HG03103 (cell line): ENCODE measurements at regions not wholly inside any gene's neighbourhood (a gene's known extent, or its start where the extent isn't known, plus 50 kb on each side); places are given as distances from the start of the nearest gene placed in this dataset.
"Not testable (repeated sequence)": the region's sequence is repeated elsewhere in the genome, so short reads cannot be mapped to it uniquely, and the experiment has no call there.

Experiments
- ATAC-seq: cut with Tn5 transposase; IDR thresholded peaks from one replicate; pipeline ENCODE4 v1.9.1; 2021; ENCODE audit warnings: low read depth; ENCODE audit not compliant: unreplicated experiment

- no peak for ATAC-seq
These were observed 131.9 kb downstream of the NPR3 start for GRCh38 chr5:32842813-32843530.

GRCh38 chr5:32843531-32843895, 132.4 kb downstream of the NPR3 start:
- ATAC-seq, result no peak

GRCh38 chr5:32845171-32845570, 134.1 kb downstream of the NPR3 start:
- no peak for ATAC-seq

GRCh38 chr5:32848120-32848519, 137.0 kb downstream of the NPR3 start:
- ATAC-seq, result no peak

DNA sequence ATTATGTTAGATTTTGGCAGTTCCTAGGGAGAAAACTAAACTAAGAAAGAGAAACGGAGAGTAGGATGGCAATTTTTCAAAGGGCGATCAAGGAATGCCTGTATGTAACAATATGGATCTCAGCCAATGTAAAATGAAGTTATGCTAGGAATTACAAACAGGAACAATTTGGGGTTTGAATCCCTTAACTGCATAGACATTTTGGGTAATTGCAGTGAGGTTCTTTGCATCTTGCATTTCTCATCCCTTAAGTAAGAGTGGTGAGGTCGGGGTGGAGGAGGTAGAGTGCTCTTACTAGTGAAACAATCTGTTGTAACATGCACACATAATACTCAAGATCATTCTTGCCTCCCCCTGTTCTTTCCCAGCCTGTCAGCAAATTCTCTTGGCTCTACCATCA, 137.6 kb downstream of the NPR3 start:
- no peak for ATAC-seq

GRCh38 chr5:32850817-32851496, 139.8 kb downstream of the NPR3 start:
- no peak for ATAC-seq

DNA sequence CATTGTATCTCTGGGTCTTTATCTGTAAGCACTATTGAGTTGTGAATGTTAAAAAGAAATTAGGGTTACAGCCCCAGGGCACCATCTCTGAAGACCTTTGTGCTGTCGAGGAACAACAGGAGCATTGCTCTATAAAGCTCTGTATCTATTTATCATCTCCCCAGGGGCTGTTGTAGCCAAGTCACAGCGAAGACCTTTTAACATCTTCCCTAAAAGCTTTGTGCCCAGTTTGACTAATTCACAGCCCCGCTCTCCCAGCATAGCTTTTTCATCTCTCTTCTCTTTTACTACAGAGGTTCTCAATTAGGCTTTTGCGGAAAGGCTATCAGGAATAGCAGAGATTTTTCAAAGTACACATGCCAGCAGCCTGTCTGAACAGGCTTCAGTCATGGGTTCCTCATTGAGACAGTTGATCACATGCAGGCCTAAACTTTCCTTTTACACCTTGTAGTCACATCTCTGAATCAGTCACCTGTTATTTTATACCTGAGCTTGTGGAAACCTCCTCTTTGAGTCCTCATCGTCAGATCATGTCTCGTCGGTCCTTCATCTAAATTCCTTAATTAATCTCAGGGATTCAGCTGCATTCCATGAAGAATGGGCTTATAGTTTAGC, 140.5 kb downstream of the NPR3 start:
- ATAC-seq, result no peak

DNA sequence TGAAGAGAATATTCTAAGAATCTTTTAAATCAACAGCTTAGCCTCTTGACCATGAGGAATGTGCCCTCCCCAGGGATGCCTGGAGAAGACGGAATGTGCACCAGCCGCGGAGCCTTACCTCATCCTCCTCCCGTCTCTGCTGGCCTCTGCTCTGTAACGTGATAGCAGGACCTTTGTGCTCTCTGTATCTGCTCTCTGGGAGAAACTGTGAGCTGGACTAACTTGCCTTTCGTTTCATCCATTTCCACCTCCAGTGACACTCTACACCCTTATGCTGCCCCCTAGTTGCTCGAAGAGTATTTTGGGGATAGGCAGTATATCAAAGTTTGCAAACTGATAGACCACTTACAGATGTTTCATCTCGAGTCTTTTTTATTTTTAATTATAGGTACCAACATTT, 141.4 kb downstream of the NPR3 start:
- no peak for ATAC-seq

GRCh38 chr5:32852976-32853375, 141.9 kb downstream of the NPR3 start:
- ATAC-seq, result no peak

DNA sequence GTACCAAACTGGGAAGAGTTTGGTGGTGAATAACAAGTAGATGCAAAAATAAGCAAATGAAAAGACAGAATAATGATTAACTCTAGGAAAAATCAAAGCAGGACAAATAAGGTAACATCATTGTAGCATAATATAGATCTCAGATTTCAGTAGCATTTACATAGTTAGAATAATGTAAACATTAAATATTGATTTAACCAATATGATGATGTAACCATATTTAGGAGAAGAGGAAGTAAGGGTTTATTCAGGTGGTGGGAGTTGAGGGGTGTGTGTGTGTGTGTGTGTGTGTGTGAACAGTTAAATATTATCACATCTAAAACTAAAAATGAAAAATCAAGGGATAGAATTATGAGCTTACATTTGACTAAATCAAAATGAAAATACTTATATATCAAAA, 143.4 kb downstream of the NPR3 start:
- no peak for ATAC-seq

DNA sequence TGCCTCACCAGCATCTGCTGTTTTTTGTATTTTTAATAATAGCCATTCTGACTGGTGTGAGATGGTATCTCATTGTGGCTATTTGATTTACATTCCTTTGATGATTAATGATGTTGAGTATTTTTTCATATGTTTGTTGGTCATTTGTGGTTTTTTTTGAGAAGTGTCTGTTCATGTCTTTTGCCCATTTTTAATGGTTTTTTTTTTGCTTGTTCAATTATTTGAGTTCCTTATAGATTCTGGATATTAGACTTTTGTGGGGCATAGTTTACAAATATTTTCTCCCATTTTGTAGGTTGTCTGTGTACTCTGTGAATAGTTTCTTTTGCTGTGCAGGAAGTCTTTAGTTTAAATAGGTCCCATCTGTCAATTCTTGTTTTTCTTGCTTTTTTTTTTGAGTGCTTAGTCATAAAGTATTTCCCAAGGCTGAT, 148.1 kb downstream of the NPR3 start:
- ATAC-seq, result no peak

GRCh38 chr5:32865475-32865874, 154.4 kb downstream of the NPR3 start:
- ATAC-seq, result no peak

DNA sequence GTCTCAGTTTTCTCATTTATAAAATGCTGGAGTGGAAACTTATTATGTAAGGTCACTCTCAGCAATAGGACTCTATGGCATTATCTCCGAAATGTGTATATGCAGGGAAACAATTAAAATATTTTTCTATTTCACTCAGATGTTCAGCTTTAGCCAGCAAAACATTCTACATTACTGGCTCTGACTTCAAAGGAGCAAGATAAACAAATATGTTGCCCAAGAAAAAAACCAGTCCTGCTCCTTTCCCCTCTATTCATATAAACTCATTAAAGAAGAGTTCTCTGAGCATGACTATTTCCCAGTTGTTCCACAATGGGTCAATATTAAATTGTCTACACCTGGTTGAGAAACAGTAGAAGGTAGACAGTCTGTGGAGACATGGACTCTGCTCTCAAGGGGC, 155.0 kb downstream of the NPR3 start:
- ATAC-seq, result no peak

GRCh38 chr5:32869216-32869615, 158.1 kb downstream of the NPR3 start:
- ATAC-seq, result no peak

DNA sequence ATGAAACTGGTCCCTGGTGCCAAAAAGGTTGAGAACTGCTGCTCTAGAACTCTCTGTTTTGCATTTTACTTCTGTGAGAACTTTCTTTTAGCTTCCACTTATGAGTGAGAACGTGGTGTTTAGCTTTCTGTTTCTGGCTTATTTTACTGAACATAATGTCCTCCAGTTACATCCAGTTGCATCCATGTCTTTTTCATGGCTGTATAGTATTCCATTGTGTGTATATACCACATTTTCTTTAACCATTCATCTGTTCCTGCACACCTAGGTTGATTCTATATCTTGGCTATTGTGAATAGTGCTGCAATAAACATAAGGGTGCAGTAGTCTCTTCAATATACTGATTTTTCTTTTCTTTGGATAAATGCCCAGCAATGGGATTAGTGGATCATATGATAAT, 165.7 kb downstream of the NPR3 start:
- ATAC-seq, result no peak

DNA sequence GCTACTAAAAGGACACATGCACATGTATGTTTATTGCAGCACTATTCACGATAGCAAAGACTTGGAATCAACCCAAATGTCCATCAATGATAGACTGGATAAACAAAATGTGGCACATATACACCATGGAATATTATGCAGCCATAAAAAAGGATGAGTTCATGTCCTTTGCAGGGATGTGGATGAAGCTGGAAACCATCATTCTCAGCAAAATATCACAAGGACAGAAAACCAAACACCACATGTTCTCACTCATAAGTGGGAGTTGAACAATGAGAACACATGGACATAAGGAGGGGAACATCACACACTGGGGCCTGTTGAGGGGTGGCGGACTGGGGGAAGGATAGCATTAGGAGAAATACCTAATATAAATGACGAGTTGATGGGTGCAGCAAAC, 168.2 kb downstream of the NPR3 start:
- ATAC-seq, result not testable (repeated sequence)

GRCh38 chr5:32880796-32881195, 169.7 kb downstream of the NPR3 start:
- no peak for ATAC-seq

GRCh38 chr5:32887390-32887789, 176.3 kb downstream of the NPR3 start:
- ATAC-seq, result no peak

DNA sequence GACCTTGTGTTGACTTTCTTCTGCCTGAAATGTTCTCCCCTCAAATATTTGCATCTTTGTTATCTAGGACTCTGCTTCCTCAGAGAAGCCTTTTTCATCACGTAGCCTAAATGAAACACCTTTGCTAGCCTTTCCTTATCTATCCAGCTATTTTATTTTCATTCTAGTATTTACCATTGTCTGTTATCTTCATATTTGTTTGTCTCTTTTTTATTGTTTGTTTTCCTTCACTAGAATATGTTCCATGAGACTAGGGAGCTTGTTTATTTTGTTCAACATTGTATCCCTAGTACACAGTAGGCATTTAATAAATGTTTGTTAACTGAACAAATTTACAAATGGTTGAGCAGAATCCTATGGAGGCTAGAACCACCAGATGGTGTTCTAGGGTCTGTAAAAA, 178.0 kb downstream of the NPR3 start:
- no peak for ATAC-seq

DNA sequence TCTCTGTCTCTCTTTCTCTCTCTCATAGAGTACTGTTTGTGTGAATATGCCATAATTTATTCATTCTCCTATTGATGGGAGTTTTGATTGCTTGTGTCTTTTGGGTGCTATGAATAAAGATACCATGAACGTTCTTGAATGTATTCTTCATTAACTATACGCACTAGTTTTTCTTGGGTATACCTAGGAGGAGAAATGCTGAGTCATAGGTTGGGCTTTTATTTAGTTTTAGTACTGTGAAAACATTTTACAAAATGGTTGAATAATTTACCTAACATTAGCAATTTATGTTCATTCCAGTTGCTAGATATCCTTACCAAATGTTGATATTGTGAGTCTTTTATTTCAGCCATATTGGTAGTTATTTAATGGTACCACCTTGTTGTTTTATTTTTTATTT, 192.5 kb downstream of the NPR3 start:
- ATAC-seq, result no peak

DNA sequence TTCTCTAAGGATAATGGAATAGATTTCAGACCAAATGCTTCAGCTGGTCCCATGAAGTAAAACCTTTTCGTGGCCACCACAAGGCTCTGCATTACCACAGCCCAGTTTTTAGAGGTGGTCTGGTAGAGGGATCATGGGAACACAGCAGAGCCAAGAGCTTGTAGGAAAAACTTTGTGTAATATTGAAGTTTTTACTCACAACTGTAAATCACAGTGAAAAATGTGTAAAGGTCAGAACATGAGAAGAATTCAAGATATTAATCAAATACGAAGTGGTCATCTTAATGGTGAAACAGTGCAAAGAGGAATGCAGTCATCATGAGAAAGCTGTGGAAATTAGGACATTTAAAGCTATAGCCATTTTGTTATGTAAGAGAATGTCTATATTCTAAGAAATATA, 197.5 kb downstream of the NPR3 start:
- ATAC-seq, result no peak

DNA sequence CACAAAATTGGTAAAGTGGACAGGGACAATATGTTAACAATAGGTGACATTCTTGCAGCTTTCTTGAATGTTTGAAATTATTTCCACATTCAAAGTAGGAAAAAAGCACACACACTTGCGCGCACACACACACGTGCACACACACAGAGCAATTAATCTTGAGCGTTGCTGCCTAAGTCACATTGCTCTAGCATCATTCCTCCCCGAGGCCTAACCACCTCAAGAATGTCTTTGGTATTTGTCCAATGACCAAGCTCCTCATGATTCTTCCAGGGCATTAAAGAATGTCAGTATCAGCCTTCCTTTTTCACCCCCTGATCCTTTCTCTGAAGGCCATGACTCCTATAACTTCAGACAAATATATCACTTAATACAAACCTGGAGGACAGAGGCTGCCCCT, 198.1 kb downstream of the NPR3 start:
- ATAC-seq, result no peak
